ENCODE measurements at regions not wholly inside any gene's neighbourhood (a gene's known extent, or its start where the extent isn't known, plus 50 kb on each side); places are given as distances from the start of the nearest gene placed in this dataset.
A peak's percentile ranks its signal among the peaks of the same experiment; 100 is the strongest.

DNA sequence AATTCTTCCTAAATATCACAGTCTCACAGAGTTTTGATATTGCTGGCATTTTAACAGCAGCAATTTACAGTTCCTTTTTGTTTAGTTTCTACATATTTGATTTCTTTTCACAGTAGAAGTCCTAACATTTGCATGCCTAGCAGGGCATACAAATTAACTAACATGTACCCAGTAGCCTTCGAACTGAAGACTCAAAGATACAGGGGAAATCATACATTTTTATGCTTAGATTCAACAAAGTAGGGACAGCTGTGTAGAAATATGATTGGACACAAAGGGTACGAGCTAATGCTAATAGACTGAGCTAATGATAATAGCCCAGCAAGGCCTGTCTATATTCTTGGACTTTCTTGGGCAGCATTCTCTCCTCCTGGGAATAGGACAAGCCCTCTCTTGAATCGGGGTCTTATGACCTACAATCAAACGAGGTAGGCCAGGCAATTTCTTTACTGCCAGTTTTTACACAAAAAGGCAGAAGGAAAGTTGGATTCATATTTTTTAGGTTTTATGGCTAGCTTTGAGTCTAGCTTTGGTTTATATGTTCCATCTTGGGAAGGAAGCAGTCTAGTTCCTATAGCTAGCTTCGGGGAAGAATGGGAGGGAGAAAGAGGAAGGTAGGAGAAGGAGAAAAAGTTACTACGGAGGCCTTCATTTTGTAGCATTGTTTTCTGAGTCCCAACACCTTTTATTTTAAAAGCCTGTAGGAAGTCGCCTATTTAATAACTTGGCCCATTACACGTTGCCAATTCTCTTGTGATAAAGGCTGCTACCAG is 115.8 kb downstream of the HFE start:
- no peak overlapping the region for H3K18ac ChIP-seq (ENCODE audit: low read length)
- no peak overlapping the region for H2BK5ac ChIP-seq (ENCODE audit: low read length)
- H4K91ac ChIP-seq (ENCODE audit: low read depth, low read length, poor library complexity), result no peak overlapping the region
- no CpG with 5 or more reads among the region's 8 CpGs for WGBS, 2 donors (ENCODE audit: extremely low coverage in 2 of 2, insufficient read length in 2 of 2, insufficient replicate concordance in 1 of 2)
- no peak for DNase-seq (ENCODE audit: low spot score)
- H3K4me2 ChIP-seq (ENCODE audit: insufficient read depth, low read length, poor library complexity, severe bottlenecking), result no peak overlapping the region
- H3K27me3 ChIP-seq (ENCODE audit: control insufficient read depth in 3 of 3, insufficient read depth in 3 of 3, low read depth in 1 of 3, low read length in 3 of 3), result no peaks in the 10 kb centered on the region
- H2BK12ac ChIP-seq (ENCODE audit: low read length), result no peak overlapping the region
- H3K9me3 ChIP-seq (replicated peaks in 1 of 2; ENCODE audit: control insufficient read depth in 2 of 2, insufficient read depth in 1 of 2, low read depth in 1 of 2, low read length in 2 of 2), result no peaks in the 10 kb centered on the region
- H3K9ac ChIP-seq (ENCODE audit: low read depth, low read length, poor library complexity), result no peak overlapping the region
- H3K14ac ChIP-seq (ENCODE audit: low read length), result no peak overlapping the region
- H3K4me3 ChIP-seq (ENCODE audit: low read length in 2 of 2), result no peak overlapping the region
- no peaks in the 10 kb centered on the region for H3K36me3 ChIP-seq (replicated peaks in 1 of 2; ENCODE audit: control insufficient read depth in 2 of 2, insufficient read depth in 2 of 2, low read length in 2 of 2)
- no peak overlapping the region for H2AFZ ChIP-seq (ENCODE audit: low read length)
- H3K4me1 ChIP-seq (ENCODE audit: control insufficient read depth in 2 of 2, insufficient read depth in 1 of 2, low read depth in 1 of 2, low read length in 2 of 2), result peaks cover 4 to 16% of the 10 kb centered on the region in 2 donors
- no peak overlapping the region for H2BK15ac ChIP-seq (ENCODE audit: low read length)
- H3K4ac ChIP-seq (ENCODE audit: low read length), result no peak overlapping the region
- H4K8ac ChIP-seq (ENCODE audit: low read depth, low read length), result no peak overlapping the region
- H3K23ac ChIP-seq (ENCODE audit: low read depth, low read length, poor library complexity), result no peak overlapping the region
- no peaks in the 10 kb centered on the region for H3K79me1 ChIP-seq (ENCODE audit: low read depth, low read length)
- no peak overlapping the region for H2BK120ac ChIP-seq (ENCODE audit: low read depth, low read length)
- H3K27ac ChIP-seq (replicated peaks; ENCODE audit: low read length), result peak overlapping the region; percentile 45
- no peak overlapping the region for H2AK5ac ChIP-seq (ENCODE audit: low read depth, low read length)

DNA sequence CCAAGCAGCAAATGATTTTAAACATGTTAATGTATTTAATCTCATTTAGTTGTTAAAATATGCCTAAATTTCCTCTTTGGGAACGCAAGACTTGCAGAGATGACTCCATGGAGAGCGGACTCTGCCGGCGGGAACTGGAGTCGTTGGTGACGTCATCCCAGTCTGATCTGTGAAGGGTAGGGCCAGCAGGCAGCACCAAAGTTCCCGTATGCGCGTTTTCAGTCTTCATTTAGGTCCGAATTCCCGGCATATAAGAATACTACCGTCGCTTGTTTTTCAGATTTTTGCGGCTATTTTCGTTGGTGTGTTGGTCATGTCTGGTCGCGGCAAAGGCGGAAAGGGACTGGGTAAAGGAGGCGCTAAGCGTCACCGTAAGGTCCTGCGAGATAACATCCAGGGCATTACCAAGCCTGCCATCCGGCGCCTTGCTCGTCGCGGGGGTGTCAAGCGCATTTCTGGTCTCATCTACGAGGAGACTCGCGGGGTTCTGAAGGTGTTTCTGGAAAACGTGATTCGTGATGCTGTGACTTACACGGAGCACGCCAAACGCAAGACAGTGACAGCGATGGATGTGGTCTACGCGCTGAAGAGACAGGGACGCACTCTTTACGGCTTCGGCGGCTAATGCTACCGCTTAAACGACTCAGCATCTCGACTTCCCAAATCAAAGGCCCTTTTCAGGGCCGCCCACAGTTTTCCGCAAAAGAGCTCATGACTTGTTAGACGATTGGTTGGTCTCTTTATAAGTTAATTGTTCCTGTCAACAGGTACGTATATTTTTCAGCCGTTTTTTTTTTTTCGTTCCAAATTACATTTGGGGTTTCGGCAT is 117.3 kb downstream of the HFE start:
- Histone ChIP-seq H2BK15ac (ENCODE audit: low read length) (no peak overlapping the region), H3K9me3 (replicated peaks in 1 of 2; ENCODE audit: control insufficient read depth in 2 of 2, insufficient read depth in 1 of 2, low read depth in 1 of 2, low read length in 2 of 2) (no peaks in the 10 kb centered on the region), H3K4me2 (ENCODE audit: insufficient read depth, low read length, poor library complexity, severe bottlenecking) (peak overlapping the region; percentile 63), H2AK5ac (ENCODE audit: low read depth, low read length) (no peak overlapping the region), H3K14ac (ENCODE audit: low read length) (no peak overlapping the region), H2AFZ (ENCODE audit: low read length) (peak overlapping the region; percentile 55), H4K8ac (ENCODE audit: low read depth, low read length) (no peak overlapping the region), H4K91ac (ENCODE audit: low read depth, low read length, poor library complexity) (no peak overlapping the region), H3K27ac (replicated peaks; ENCODE audit: low read length) (peak overlapping the region; percentile 86), H2BK5ac (ENCODE audit: low read length) (no peak overlapping the region), H3K4me3 (ENCODE audit: low read length in 2 of 2) (peak overlapping the region; percentile 71 to 94), H3K23ac (ENCODE audit: low read depth, low read length, poor library complexity) (peak overlapping the region; percentile 66), H2BK12ac (ENCODE audit: low read length) (no peak overlapping the region), H2BK120ac (ENCODE audit: low read depth, low read length) (peak overlapping the region; percentile 5), H3K27me3 (ENCODE audit: control insufficient read depth in 3 of 3, insufficient read depth in 3 of 3, low read depth in 1 of 3, low read length in 3 of 3) (no peaks in the 10 kb centered on the region), H3K4ac (ENCODE audit: low read length) (no peak overlapping the region), H3K79me1 (ENCODE audit: low read depth, low read length) (no peaks in the 10 kb centered on the region), H3K4me1 (ENCODE audit: control insufficient read depth in 2 of 2, insufficient read depth in 1 of 2, low read depth in 1 of 2, low read length in 2 of 2) (peaks cover 4 to 16% of the 10 kb centered on the region in 2 donors), H3K18ac (ENCODE audit: low read length) (peak overlapping the region; percentile 48), H3K9ac (ENCODE audit: low read depth, low read length, poor library complexity) (peak overlapping the region; percentile 87), H3K36me3 (replicated peaks in 1 of 2; ENCODE audit: control insufficient read depth in 2 of 2, insufficient read depth in 2 of 2, low read length in 2 of 2) (no peaks in the 10 kb centered on the region)
- DNase-seq (ENCODE audit: low spot score), result peak; percentile 96
- no CpG with 5 or more reads among the region's 53 CpGs for WGBS, 2 donors (ENCODE audit: extremely low coverage in 2 of 2, insufficient read length in 2 of 2, insufficient replicate concordance in 1 of 2)

DNA sequence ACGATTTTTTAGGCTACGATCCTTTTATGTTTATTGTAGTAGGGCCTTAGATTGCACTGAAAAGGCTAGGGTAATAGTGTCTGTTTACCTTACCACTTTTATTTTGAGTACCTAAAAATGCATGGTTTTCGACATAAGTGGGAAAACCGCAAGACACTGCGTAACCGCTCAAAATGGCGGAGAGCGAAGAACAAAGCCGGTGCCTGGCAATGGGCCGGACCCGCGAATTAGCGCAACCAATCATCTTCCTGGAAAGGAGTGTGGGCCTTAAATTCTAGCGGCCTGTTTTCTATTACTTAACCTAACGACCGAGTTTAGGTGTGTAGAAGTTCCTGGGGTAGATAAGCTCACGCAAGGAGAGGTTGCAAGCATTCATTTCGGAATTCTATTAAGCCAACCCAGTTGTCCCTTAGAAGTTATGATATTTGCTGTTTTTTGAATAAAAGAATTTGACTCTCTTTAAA is 118.0 kb downstream of the HFE start:
- no peaks in the 10 kb centered on the region for H3K27me3 ChIP-seq (ENCODE audit: control insufficient read depth in 3 of 3, insufficient read depth in 3 of 3, low read depth in 1 of 3, low read length in 3 of 3)
- H2BK5ac ChIP-seq (ENCODE audit: low read length), result no peak overlapping the region
- no peak overlapping the region for H3K18ac ChIP-seq (ENCODE audit: low read length)
- no peak overlapping the region for H2AK5ac ChIP-seq (ENCODE audit: low read depth, low read length)
- peak; percentile 68 for DNase-seq (ENCODE audit: low spot score)
- H4K8ac ChIP-seq (ENCODE audit: low read depth, low read length), result no peak overlapping the region
- peak overlapping the region; percentile 31 for H3K4me2 ChIP-seq (ENCODE audit: insufficient read depth, low read length, poor library complexity, severe bottlenecking)
- no peak overlapping the region for H4K91ac ChIP-seq (ENCODE audit: low read depth, low read length, poor library complexity)
- no CpG with 5 or more reads among the region's 18 CpGs for WGBS, 2 donors (ENCODE audit: extremely low coverage in 2 of 2, insufficient read length in 2 of 2, insufficient replicate concordance in 1 of 2)
- H3K9ac ChIP-seq (ENCODE audit: low read depth, low read length, poor library complexity), result no peak overlapping the region
- H3K23ac ChIP-seq (ENCODE audit: low read depth, low read length, poor library complexity), result no peak overlapping the region
- no peak overlapping the region for H3K4ac ChIP-seq (ENCODE audit: low read length)
- no peaks in the 10 kb centered on the region for H3K9me3 ChIP-seq (replicated peaks in 1 of 2; ENCODE audit: control insufficient read depth in 2 of 2, insufficient read depth in 1 of 2, low read depth in 1 of 2, low read length in 2 of 2)
- peak overlapping the region; percentile 86 for H3K27ac ChIP-seq (replicated peaks; ENCODE audit: low read length)
- no peak overlapping the region for H2BK15ac ChIP-seq (ENCODE audit: low read length)
- H3K79me1 ChIP-seq (ENCODE audit: low read depth, low read length), result no peaks in the 10 kb centered on the region
- no peak overlapping the region for H2BK120ac ChIP-seq (ENCODE audit: low read depth, low read length)
- no peak overlapping the region for H3K14ac ChIP-seq (ENCODE audit: low read length)
- H3K4me1 ChIP-seq (ENCODE audit: control insufficient read depth in 2 of 2, insufficient read depth in 1 of 2, low read depth in 1 of 2, low read length in 2 of 2), result peaks cover 4 to 16% of the 10 kb centered on the region in 2 donors
- H3K36me3 ChIP-seq (replicated peaks in 1 of 2; ENCODE audit: control insufficient read depth in 2 of 2, insufficient read depth in 2 of 2, low read length in 2 of 2), result no peaks in the 10 kb centered on the region
- no peak overlapping the region for H2AFZ ChIP-seq (ENCODE audit: low read length)
- H2BK12ac ChIP-seq (ENCODE audit: low read length), result no peak overlapping the region
- H3K4me3 ChIP-seq (ENCODE audit: low read length in 2 of 2), result peak overlapping the region; percentile 71 to 94
